A549 (cell line): ENCODE measurements at regions not wholly inside any gene's neighbourhood (a gene's known extent, or its start where the extent isn't known, plus 50 kb on each side); places are given as distances from the start of the nearest gene placed in this dataset.

Experiments
- ATAC-seq, 2 experiments: fragments of 200-7000 bp in 1 of 2; fragments of >200 bp in 1 of 2; cut with Nextera tagmentation in 1 of 2; cut with Tn5 transposase in 1 of 2; 3 replicates each; pipeline versions ENCODE4 v1.8.0 to v1.9.1; 2018 to 2020; ENCODE audit warnings: mild to moderate bottlenecking in 1 of 2, moderate library complexity in 1 of 2
- CTCF ChIA-PET: fragments of 300-600 bp; sonication (Branson Sonifier 250); formaldehyde crosslinking; extraction: SDS; loops from one replicate; lab custom pipeline; 2021; ENCODE audit warnings: antibody characterized with exemption, inconsistent platforms; lab: Yijun Ruan, JAX
- POLR2A ChIA-PET: fragments of 350-600 bp; formaldehyde crosslinking; extraction: SDS; loops from one replicate; lab custom pipeline; 2021; ENCODE audit warnings: antibody characterized with exemption, inconsistent platforms; lab: Yijun Ruan, JAX
- DNase-seq, 2 experiments: peaks; one replicate each; pipeline versions ENCODE4 v3.0.0 to v3.0.0-alpha.2; 2011 to 2016; ENCODE audit warnings: low read depth in 1 of 2, low spot score in 1 of 2
- FAIRE-seq: peaks from 2 replicates; lab custom pipeline; 2011; peaks lifted over from hg19 to GRCh38; lab: Jason Lieb, UNC
- H3K27ac ChIP-seq, 2 experiments: fragments of >200 bp; sonication (Bioruptor Twin); formaldehyde crosslinking; 3 replicates each; pipeline ENCODE4 v1.5.1; 2016 to 2017
- H3K4me1 ChIP-seq: fragments of >200 bp; sonication (Bioruptor Twin); formaldehyde crosslinking; 3 replicates; pipeline ENCODE4 v1.6.1; 2016
- H3K4me2 ChIP-seq: fragments of >200 bp; sonication (Bioruptor Twin); formaldehyde crosslinking; 3 replicates; pipeline ENCODE4 v1.6.1; 2016
- H3K4me3 ChIP-seq: fragments of >200 bp; sonication (Bioruptor Twin); formaldehyde crosslinking; 3 replicates; pipeline ENCODE4 v1.5.1; 2016
- H3K9me3 ChIP-seq: fragments of >200 bp; sonication (Bioruptor Twin); formaldehyde crosslinking; 3 replicates; pipeline ENCODE4 v1.6.1; 2016
- ATOH8 ChIP-seq: fragments of 250-450 bp; sonication (Bioruptor Pico); IDR thresholded peaks from 2 replicates; pipeline ENCODE4 v1.5.0; 2020; ENCODE audit warnings: low read depth, mild to moderate bottlenecking, moderate library complexity
- BHLHE40 ChIP-seq: IDR thresholded peaks from 2 replicates; pipeline ENCODE4 v1.6.1; 2012; ENCODE audit warnings: low read depth, low read length, inconsistent platforms
- CBX8 ChIP-seq: fragments of 200-600 bp; sonication (generic); IDR thresholded peaks from 2 replicates; pipeline ENCODE4 v1.6.1; 2016
- CEBPB ChIP-seq, 2 experiments: fragments of >200 bp in 1 of 2; sonication (Bioruptor Twin) in 1 of 2; formaldehyde crosslinking in 1 of 2; IDR thresholded peaks; 2 replicates each; pipeline ENCODE4 v1.6.1; 2012 to 2016
- CTCF ChIP-seq: fragments of >200 bp; sonication (Bioruptor Twin); formaldehyde crosslinking; IDR thresholded peaks from 3 replicates; pipeline ENCODE4 v1.5.1; 2016
- ESRRA ChIP-seq: fragments of 150-350 bp; IDR thresholded peaks from 2 replicates; pipeline ENCODE4 v1.6.1; 2014; ENCODE audit warnings: mild to moderate bottlenecking, low read length, borderline replicate concordance
- FOXS1 ChIP-seq: fragments of 250-450 bp; sonication (Bioruptor Pico); IDR thresholded peaks from 2 replicates; pipeline ENCODE4 v1.5.0; 2020; ENCODE audit warnings: mild to moderate bottlenecking, moderate library complexity
- HDAC2 ChIP-seq: fragments of 200-600 bp; sonication (generic); IDR thresholded peaks from 2 replicates; pipeline ENCODE4 v1.6.1; 2016
- HOXA7 ChIP-seq: fragments of 250-450 bp; sonication (Bioruptor Pico); IDR thresholded peaks from 2 replicates; pipeline ENCODE4 v1.5.0; 2020; ENCODE audit warnings: mild to moderate bottlenecking, moderate library complexity
- HOXB5 ChIP-seq: fragments of 250-450 bp; sonication (Bioruptor Pico); IDR thresholded peaks from 2 replicates; pipeline ENCODE4 v1.5.0; 2020; ENCODE audit warnings: mild to moderate bottlenecking, moderate library complexity
- KDM1A ChIP-seq: fragments of 200-600 bp; sonication (generic); IDR thresholded peaks from 2 replicates; pipeline ENCODE4 v1.6.1; 2016; ENCODE audit warnings: low read depth, mild to moderate bottlenecking
- MAX ChIP-seq: IDR thresholded peaks from 2 replicates; pipeline ENCODE4 v1.6.1; 2012
- MYC ChIP-seq: IDR thresholded peaks from 2 replicates; pipeline ENCODE4 v1.6.1; 2012; ENCODE audit warnings: mild to moderate bottlenecking, inconsistent platforms, low read length, improper control_type of control experiment, borderline replicate concordance
- PHF8 ChIP-seq: fragments of 200-600 bp; sonication (generic); IDR thresholded peaks from 2 replicates; pipeline ENCODE4 v1.6.1; 2016; ENCODE audit warnings: low read depth, mild to moderate bottlenecking, antibody characterized with exemption, moderate library complexity, borderline replicate concordance
- POLR2A ChIP-seq: IDR thresholded peaks from 2 replicates; pipeline ENCODE4 v1.6.1; 2012; ENCODE audit warnings: mild to moderate bottlenecking, low read length
- RAD21 ChIP-seq, 2 experiments: fragments of >200 bp in 1 of 2; sonication (Bioruptor Twin) in 1 of 2; formaldehyde crosslinking in 1 of 2; IDR thresholded peaks in 1 of 2; conservative IDR thresholded peaks in 1 of 2; 2 replicates in 1 of 2; 3 replicates in 1 of 2; pipeline ENCODE4 v1.6.1; 2012 to 2018; ENCODE audit warnings: inconsistent platforms in 1 of 2
- RCOR1 ChIP-seq: fragments of 150-350 bp; IDR thresholded peaks from 2 replicates; pipeline ENCODE4 v1.6.1; 2014; ENCODE audit warnings: antibody characterized with exemption, low read length, low read depth
- REST ChIP-seq: fragments of 200-600 bp; sonication (generic); IDR thresholded peaks from 2 replicates; pipeline ENCODE4 v1.6.1; 2016; ENCODE audit warnings: antibody characterized with exemption, mild to moderate bottlenecking, moderate library complexity
- RFX5 ChIP-seq: fragments of 450-650 bp; IDR thresholded peaks from 2 replicates; pipeline ENCODE4 v1.7.1; 2014; ENCODE audit warnings: antibody characterized with exemption, mild to moderate bottlenecking, moderate library complexity
- RNF2 ChIP-seq: fragments of 200-600 bp; sonication (generic); IDR thresholded peaks from 2 replicates; pipeline ENCODE4 v1.6.1; 2016; ENCODE audit warnings: low read depth, mild to moderate bottlenecking, antibody characterized with exemption, moderate library complexity, borderline replicate concordance
- SMC3 ChIP-seq: fragments of >200 bp; sonication (Bioruptor Twin); formaldehyde crosslinking; IDR thresholded peaks from 3 replicates; pipeline ENCODE4 v1.6.1; 2018; ENCODE audit warnings: inconsistent platforms
- SREBF2 ChIP-seq: fragments of 450-650 bp; IDR thresholded peaks from 2 replicates; pipeline ENCODE4 v1.6.1; 2014; ENCODE audit warnings: mild to moderate bottlenecking, moderate library complexity
- TFCP2L1 ChIP-seq: fragments of 250-450 bp; sonication (Bioruptor Pico); IDR thresholded peaks from 2 replicates; pipeline ENCODE4 v1.5.0; 2021; ENCODE audit warnings: mild to moderate bottlenecking
- ZFP36 ChIP-seq: fragments of 450-650 bp; IDR thresholded peaks from 2 replicates; pipeline ENCODE4 v1.6.1; 2014; ENCODE audit warnings: borderline replicate concordance; ENCODE audit not compliant: partially characterized antibody
- WGBS: methylation state at CpG from one replicate; pipeline ENCODE4 v1.1.6; 2017; ENCODE audit errors: missing lambda C conversion rate; 5-methylcytosine and 5-hydroxymethylcytosine counted together

GRCh38 chr10:2942938-2943337 lies 124.4 kb upstream of the PFKP start:
- peak; percentile 36 for FAIRE-seq

GRCh38 chr10:2938869-2939268 lies 128.5 kb upstream of the PFKP start:
- 13% methylated on average over 3 of the region's 3 CpGs for WGBS
- H3K4me1 ChIP-seq, result peaks cover 3% of the 10 kb centered on the region; the same call in 2 of the 3 replicates
- no peaks in the 10 kb centered on the region for H3K9me3 ChIP-seq
- FAIRE-seq (peak; percentile 93), ATAC-seq (peak; percentile 71 to 73), DNase-seq (peak in 1 of 2 experiments; percentile 31)
- no peak overlapping the region for H3K4me2 ChIP-seq
- TF ChIP-seq SMC3, result peak; percentile 63
- TF ChIP-seq CTCF, result peak; percentile 51; the same call in 2 of the 3 replicates
- TF ChIP-seq RAD21 (conservative IDR thresholded peaks at IDR 0.05 in 1 of 2, IDR thresholded peaks at IDR 0.05 in 1 of 2), result peak; percentile 51 to 61; a peak in 4 of 5 replicates
- TF ChIP-seq TFCP2L1, result no peak
- no peak overlapping the region for H3K4me3 ChIP-seq
- H3K27ac ChIP-seq, result no peak overlapping the region
- ChIA-PET POLR2A (no interaction called here), CTCF (interaction anchor here (0.8 to 4.1 kb wide), 6 partner anchors 10 to 106 kb away, joined by 3 to 57 read pairs (median 13); no protein-coding TSS in a partner anchor)

More at GRCh38 chr10:2942938-2943337, 124.4 kb upstream of the PFKP start:
- 4% methylated on average over 3 of the region's 3 CpGs for WGBS
- TF ChIP-seq HDAC2 (no peak), BHLHE40 (no peak), RAD21 (conservative IDR thresholded peaks at IDR 0.05 in 1 of 2, IDR thresholded peaks at IDR 0.05 in 1 of 2) (no peak), CEBPB (IDR thresholded peaks at IDR 0.05) (no peak), RNF2 (no peak), PHF8 (no peak), FOXS1 (no peak), SREBF2 (no peak), MAX (no peak), CBX8 (no peak), RFX5 (no peak), RCOR1 (no peak), CTCF (no peak), KDM1A (no peak)
- ATAC-seq, result peak; percentile 53 to 67; a peak in 3 of 6 replicates
- no peak overlapping the region for H3K4me3 ChIP-seq
- no peak overlapping the region for H3K27ac ChIP-seq
- peak overlapping the region; percentile 10; the same call in 1 of the 3 replicates for H3K4me2 ChIP-seq
- ChIA-PET POLR2A (no interaction called here), CTCF (interaction anchor here (0.7 to 1.1 kb wide), 2 partner anchors 9 to 101 kb away, joined by 3 to 4 read pairs; no protein-coding TSS in a partner anchor)
- DNase-seq, result no peak
- peaks cover 3% of the 10 kb centered on the region; the same call in 2 of the 3 replicates for H3K4me1 ChIP-seq
- H3K9me3 ChIP-seq, result no peaks in the 10 kb centered on the region

- TF ChIP-seq ZFP36 (no peak), HOXA7 (CRISPR knock-in tag) (no peak), ESRRA (no peak), POLR2A (no peak), HDAC2 (no peak), REST (no peak), HOXB5 (no peak), MYC (no peak), CBX8 (no peak), CEBPB (IDR thresholded peaks at IDR 0.05) (no peak), ATOH8 (no peak)
- ChIA-PET POLR2A (no interaction called here), CTCF (interaction anchor here (0.6 to 4.1 kb wide), 7 partner anchors 8 to 193 kb away, joined by 3 to 57 read pairs (median 12); no protein-coding TSS in a partner anchor)
- H3K4me3 ChIP-seq, result no peak overlapping the region
- WGBS, result 32% methylated on average over 6 of the region's 6 CpGs
- DNase-seq, result no peak
- H3K9me3 ChIP-seq, result no peaks in the 10 kb centered on the region
- H3K4me2 ChIP-seq, result no peak overlapping the region
- no peak for ATAC-seq
- no peak for FAIRE-seq
- H3K27ac ChIP-seq, result no peak overlapping the region
- peaks cover 6% of the 10 kb centered on the region for H3K4me1 ChIP-seq
These were observed 130.5 kb upstream of the PFKP start for GRCh38 chr10:2936816-2937215.
